ENCODE measurements at regions not wholly inside any gene's neighbourhood (a gene's known extent, or its start where the extent isn't known, plus 50 kb on each side); places are given as distances from the start of the nearest gene placed in this dataset.

- TF ChIP-seq, protein P1, sequence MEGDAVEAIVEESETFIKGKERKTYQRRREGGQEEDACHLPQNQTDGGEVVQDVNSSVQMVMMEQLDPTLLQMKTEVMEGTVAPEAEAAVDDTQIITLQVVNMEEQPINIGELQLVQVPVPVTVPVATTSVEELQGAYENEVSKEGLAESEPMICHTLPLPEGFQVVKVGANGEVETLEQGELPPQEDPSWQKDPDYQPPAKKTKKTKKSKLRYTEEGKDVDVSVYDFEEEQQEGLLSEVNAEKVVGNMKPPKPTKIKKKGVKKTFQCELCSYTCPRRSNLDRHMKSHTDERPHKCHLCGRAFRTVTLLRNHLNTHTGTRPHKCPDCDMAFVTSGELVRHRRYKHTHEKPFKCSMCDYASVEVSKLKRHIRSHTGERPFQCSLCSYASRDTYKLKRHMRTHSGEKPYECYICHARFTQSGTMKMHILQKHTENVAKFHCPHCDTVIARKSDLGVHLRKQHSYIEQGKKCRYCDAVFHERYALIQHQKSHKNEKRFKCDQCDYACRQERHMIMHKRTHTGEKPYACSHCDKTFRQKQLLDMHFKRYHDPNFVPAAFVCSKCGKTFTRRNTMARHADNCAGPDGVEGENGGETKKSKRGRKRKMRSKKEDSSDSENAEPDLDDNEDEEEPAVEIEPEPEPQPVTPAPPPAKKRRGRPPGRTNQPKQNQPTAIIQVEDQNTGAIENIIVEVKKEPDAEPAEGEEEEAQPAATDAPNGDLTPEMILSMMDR (IDR thresholded peaks at IDR 0.05; ENCODE audit: unreplicated experiment) = no peak
- Mint-ChIP-seq H3K27ac (ENCODE audit: unreplicated experiment) (no peak overlapping the region), H3K27me3 (ENCODE audit: unreplicated experiment) (peaks cover 3% of the 10 kb centered on the region), H3K36me3 (ENCODE audit: low read depth, unreplicated experiment) (no peaks in the 10 kb centered on the region), H3K4me1 (ENCODE audit: unreplicated experiment) (no peaks in the 10 kb centered on the region), H3K4me3 (ENCODE audit: unreplicated experiment) (no peak overlapping the region), H3K9me3 (ENCODE audit: unreplicated experiment) (no peaks in the 10 kb centered on the region)
- no peak for DNase-seq (ENCODE audit: low spot score)
Measured at GRCh38 chr9:2991292-2991691, 147.4 kb upstream of the PUM3 start.

- Mint-ChIP-seq H3K4me1 (ENCODE audit: unreplicated experiment) (no peaks in the 10 kb centered on the region), H3K4me3 (ENCODE audit: unreplicated experiment) (no peak overlapping the region), H3K36me3 (ENCODE audit: low read depth, unreplicated experiment) (no peaks in the 10 kb centered on the region), H3K27me3 (ENCODE audit: unreplicated experiment) (peaks cover 3% of the 10 kb centered on the region), H3K27ac (ENCODE audit: unreplicated experiment) (no peak overlapping the region), H3K9me3 (ENCODE audit: unreplicated experiment) (no peaks in the 10 kb centered on the region)
- no peak for DNase-seq (ENCODE audit: low spot score)
- TF ChIP-seq, protein P1 (IDR thresholded peaks at IDR 0.05; ENCODE audit: unreplicated experiment) = no peak
Measured at GRCh38 chr9:2987679-2988078, 143.8 kb upstream of the PUM3 start.

GRCh38 chr9:2985343-2985742 lies 141.4 kb upstream of the PUM3 start:
- Mint-ChIP-seq H3K36me3 (ENCODE audit: low read depth, unreplicated experiment) (no peaks in the 10 kb centered on the region), H3K9me3 (ENCODE audit: unreplicated experiment) (no peaks in the 10 kb centered on the region), H3K27me3 (ENCODE audit: unreplicated experiment) (peaks cover 3% of the 10 kb centered on the region), H3K4me1 (ENCODE audit: unreplicated experiment) (no peaks in the 10 kb centered on the region), H3K4me3 (ENCODE audit: unreplicated experiment) (no peak overlapping the region), H3K27ac (ENCODE audit: unreplicated experiment) (no peak overlapping the region)
- no peak for DNase-seq (ENCODE audit: low spot score)
- TF ChIP-seq, protein P1 (IDR thresholded peaks at IDR 0.05; ENCODE audit: unreplicated experiment) = no peak

- Mint-ChIP-seq H3K9me3 (ENCODE audit: unreplicated experiment) (no peaks in the 10 kb centered on the region), H3K4me1 (ENCODE audit: unreplicated experiment) (no peaks in the 10 kb centered on the region), H3K27me3 (ENCODE audit: unreplicated experiment) (peaks cover 3% of the 10 kb centered on the region), H3K27ac (ENCODE audit: unreplicated experiment) (no peak overlapping the region), H3K36me3 (ENCODE audit: low read depth, unreplicated experiment) (no peaks in the 10 kb centered on the region), H3K4me3 (ENCODE audit: unreplicated experiment) (no peak overlapping the region)
- DNase-seq (ENCODE audit: low spot score) = no peak
- TF ChIP-seq, protein P1 (IDR thresholded peaks at IDR 0.05; ENCODE audit: unreplicated experiment) = no peak
Measured at GRCh38 chr9:2984491-2984890, 140.6 kb upstream of the PUM3 start.

- Mint-ChIP-seq H3K9me3 (ENCODE audit: unreplicated experiment) (no peaks in the 10 kb centered on the region), H3K4me3 (ENCODE audit: unreplicated experiment) (no peak overlapping the region), H3K27me3 (ENCODE audit: unreplicated experiment) (no peaks in the 10 kb centered on the region), H3K27ac (ENCODE audit: unreplicated experiment) (no peak overlapping the region), H3K4me1 (ENCODE audit: unreplicated experiment) (no peaks in the 10 kb centered on the region), H3K36me3 (ENCODE audit: low read depth, unreplicated experiment) (no peaks in the 10 kb centered on the region)
- DNase-seq (ENCODE audit: low spot score) = no peak
- TF ChIP-seq, protein P1 (IDR thresholded peaks at IDR 0.05; ENCODE audit: unreplicated experiment) = no peak
Measured at GRCh38 chr9:2979957-2980610, 136.2 kb upstream of the PUM3 start.

Measured in endothelial cell (in vitro differentiated cells).